Endometrium (tissue), 2 donors: ENCODE measurements at regions not wholly inside any gene's neighbourhood (a gene's known extent, or its start where the extent isn't known, plus 50 kb on each side); places are given as distances from the start of the nearest gene placed in this dataset.
"Not testable (repeated sequence)": the region's sequence is repeated elsewhere in the genome, so short reads cannot be mapped to it uniquely, and the experiment has no call there.

Source experiments
- FAIRE-seq: peaks from 2 replicates; lab custom pipeline; 2012; peaks lifted over from hg19 to GRCh38; lab: Jason Lieb, UNC
- donor health status: control.
- donor health status: control.

- no peak for FAIRE-seq
Observed at GRCh38 chr18:10249270-10249669, 205.2 kb upstream of the APCDD1 start.

- no peak for FAIRE-seq
Observed at GRCh38 chr18:10249801-10250200, 204.6 kb upstream of the APCDD1 start.

DNA sequence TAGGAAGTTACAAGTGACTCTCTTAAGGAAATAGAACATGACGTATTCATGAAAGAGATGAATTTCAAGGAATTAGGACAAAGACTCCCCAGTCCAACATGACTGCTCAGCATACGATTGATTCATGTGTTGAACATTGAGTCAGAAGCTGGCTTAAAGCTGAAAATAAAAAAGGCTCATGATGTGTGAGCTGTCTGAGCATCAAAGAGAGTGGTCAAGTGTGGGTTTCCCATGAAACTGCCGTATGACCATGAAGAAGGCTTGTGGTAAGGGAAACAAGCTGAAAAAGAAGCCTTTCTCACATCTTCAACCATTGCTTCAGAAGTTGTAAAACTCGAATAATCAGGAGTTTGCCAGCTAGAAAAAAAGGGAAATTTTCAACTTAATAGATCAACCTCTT, 201.9 kb upstream of the APCDD1 start:
- FAIRE-seq: no peak

GRCh38 chr18:10252952-10253705, 201.3 kb upstream of the APCDD1 start:
- no peak for FAIRE-seq

DNA sequence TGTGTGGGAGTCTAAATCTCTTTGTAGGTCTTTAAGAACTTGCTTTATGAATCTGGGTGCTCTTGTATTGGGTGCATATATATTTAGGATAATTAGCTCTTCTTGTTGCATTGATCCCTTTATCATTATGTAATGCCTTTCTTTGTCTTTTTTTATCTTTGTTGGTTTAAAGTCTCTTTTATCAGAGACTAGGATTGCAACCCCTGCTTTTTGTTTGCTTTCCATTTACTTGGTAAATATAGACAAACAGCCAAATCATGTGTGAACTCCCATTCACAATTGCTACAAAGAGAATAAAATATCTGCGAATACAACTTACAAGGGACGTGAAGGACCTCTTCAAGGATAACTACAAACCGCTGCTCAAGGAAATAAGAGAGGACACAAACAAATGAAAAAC, 198.2 kb upstream of the APCDD1 start:
- FAIRE-seq: not testable (repeated sequence)

DNA sequence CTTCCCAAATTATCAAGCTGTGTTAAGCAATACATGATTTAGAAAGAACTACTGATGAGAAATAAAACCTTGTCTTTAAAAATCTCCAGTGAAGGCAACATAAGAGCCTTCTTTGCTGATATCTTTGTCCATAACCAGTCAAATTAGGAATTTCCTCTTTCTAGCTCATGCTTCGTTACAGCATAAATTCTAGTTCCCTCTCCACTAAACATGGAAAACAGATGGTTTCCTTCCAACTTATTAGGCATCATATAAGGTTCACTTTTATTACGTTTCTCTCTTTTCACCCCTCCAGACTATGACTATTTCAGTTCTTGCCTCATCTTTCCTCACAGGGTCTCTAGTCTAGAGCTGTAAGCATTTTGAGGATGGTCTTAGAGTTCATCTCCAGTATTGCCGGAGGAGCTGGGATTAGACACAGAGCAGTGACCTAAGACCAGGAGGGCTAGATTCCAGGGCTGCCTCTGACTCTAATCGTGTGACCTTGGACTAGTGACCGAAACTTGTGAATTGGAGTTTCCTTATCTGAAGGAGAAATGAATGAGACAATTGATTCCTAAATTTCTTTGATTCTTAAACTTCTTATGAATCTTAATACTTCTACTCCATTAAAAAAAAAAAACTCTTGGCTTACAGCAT, 195.5 kb upstream of the APCDD1 start:
- FAIRE-seq: no peak

DNA sequence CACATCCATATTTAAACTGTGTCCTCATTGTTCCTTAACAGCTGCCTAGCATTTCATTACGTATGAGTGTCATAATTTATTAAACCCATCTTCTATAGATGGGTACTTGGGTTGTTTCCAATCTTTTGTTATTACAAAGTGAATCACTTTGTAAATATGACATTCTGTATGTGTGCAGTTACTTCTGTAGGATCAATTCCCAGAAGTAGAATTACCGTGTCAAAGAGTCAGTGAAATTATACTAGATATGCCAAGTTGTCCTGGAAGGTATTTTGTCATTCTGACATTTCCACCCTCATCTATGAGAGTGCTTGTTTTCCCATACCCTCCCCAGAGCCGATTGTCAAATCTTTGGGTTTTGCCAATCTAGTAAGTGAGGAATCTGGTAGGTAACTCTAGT, 194.5 kb upstream of the APCDD1 start:
- no peak for FAIRE-seq

DNA sequence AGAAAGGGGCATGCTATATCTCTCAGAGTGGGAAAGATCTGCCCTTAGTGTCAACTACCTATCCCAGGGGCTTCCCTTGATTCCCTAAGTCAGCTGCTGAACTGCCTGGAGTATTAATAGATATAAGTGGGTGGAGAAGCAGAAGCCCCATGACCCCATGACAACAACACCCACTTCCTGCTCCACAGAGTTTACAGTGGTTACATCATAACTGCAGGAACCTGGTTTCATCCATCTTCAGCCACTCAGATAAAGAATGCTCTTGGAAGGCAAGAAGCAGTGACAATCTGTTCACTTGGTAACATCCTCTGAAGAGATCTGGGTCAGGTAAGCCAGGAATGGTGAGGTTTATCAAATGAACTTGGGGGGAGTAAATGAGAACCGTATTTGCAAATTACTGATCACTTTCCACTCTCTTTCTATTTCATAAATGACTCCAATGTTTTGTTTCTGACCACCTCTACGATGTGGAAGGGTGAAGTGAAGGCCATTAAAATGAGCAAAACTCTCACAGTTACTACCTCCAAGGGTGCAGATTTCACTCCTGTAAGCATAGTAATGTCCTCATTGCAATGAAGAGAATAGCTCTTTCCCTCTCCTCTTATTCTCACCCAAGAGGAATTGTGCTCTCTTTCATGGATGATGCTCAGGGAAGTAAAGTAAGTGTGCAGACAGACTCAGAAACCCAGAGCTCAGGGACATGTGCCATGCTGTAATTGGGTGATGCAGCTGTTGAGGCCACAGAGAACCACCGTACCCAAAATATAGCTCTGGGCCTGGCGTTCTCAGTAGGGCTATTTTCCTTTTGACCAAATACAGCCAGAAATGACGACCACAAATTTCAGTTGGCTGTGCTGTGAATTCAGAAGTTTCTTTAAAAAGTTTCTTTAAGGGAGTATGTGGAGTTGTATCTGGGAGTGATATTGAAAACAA, 192.8 kb upstream of the APCDD1 start:
- no peak for FAIRE-seq

GRCh38 chr18:10262566-10262965, 191.9 kb upstream of the APCDD1 start:
- FAIRE-seq: no peak

DNA sequence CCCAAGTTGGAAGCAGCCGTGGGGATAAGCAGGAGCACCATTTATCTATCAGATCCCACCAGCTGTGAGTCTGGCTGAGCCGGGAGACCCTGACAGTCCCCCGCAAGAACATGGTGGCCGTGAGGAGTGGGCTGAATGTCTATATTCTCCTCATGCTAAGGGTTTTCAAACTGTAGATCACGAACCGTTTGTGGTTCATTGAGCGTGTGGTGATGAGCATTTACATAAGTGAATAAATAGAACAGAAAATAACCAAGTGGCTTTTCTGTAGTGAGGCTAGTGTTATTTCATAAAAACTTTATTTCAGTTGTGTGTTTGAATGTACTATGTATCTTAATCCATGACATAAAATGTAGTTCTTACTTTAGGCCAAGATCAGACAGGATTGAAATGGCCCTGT, 190.2 kb upstream of the APCDD1 start:
- no peak for FAIRE-seq

GRCh38 chr18:10265560-10266333, 188.7 kb upstream of the APCDD1 start:
- FAIRE-seq: no peak

GRCh38 chr18:10266334-10266590, 188.2 kb upstream of the APCDD1 start:
- FAIRE-seq: no peak

- FAIRE-seq: no peak
Observed at GRCh38 chr18:10269261-10269660, 185.2 kb upstream of the APCDD1 start.

- FAIRE-seq: no peak
Observed at GRCh38 chr18:10270151-10270571, 184.3 kb upstream of the APCDD1 start.

DNA sequence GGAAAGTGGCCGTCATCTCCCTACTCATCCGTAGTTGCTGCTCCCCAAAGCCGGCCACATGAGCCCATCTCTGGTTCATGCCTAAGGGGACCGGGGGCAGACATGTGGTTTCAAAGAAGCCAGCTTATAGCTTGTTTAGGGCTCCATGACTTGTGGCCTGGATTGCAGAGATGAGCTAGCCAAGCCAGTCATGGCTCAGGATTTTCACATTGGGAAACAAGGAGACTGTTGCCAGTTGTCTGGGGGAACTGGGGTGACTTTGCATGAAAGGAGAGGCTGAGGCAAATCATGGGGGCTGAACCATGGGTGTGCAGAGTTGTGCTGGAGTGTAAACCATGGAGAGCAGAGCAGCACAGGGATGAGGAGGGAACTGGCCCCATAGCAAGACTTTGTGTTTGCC, 183.0 kb upstream of the APCDD1 start:
- FAIRE-seq: no peak

GRCh38 chr18:10274301-10274700, 180.1 kb upstream of the APCDD1 start:
- no peak for FAIRE-seq

GRCh38 chr18:10275486-10275885, 178.9 kb upstream of the APCDD1 start:
- FAIRE-seq: no peak

- FAIRE-seq: no peak
Observed at GRCh38 chr18:10278265-10278664, 176.2 kb upstream of the APCDD1 start.

DNA sequence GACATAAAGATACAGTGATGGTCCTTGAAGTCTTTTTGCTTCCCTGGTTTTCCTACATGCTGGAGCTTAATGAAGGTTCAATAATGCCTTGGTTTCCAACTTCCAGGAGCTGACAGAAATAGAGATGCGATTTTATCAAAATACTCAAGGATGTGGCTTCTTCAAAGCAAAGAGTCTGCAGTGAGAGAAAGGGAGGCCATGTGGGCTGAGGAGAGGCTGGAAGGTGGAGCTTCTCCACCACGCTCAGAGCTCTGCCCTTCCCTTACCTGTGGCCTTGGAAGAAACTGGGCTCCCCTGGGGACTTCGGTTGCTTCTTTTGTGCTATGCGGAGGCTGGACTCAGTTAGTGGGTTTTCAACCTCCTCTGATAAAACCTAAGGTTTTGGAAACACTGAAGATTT, 175.0 kb upstream of the APCDD1 start:
- no peak for FAIRE-seq

- no peak for FAIRE-seq
Observed at GRCh38 chr18:10279905-10280644, 174.4 kb upstream of the APCDD1 start.

- peak; percentile 100 for FAIRE-seq
Observed at GRCh38 chr18:10284540-10285282, 169.7 kb upstream of the APCDD1 start.
